Uterus (tissue), 2 donors: ENCODE measurements at regions not wholly inside any gene's neighbourhood (a gene's known extent, or its start where the extent isn't known, plus 50 kb on each side); places are given as distances from the start of the nearest gene placed in this dataset.

Source experiments
- CTCF ChIP-seq, 4 experiments: fragments of 200-600 bp in 2 of 4; fragments of 450-650 bp in 2 of 4; sonication (generic) in 2 of 4; IDR thresholded peaks; one replicate each; pipeline ENCODE4 v1.5.1; 2016 to 2019; ENCODE audit warnings: antibody characterized with exemption in 4 of 4, mild to moderate bottlenecking in 2 of 4, moderate library complexity in 1 of 4
- POLR2A ChIP-seq, 2 donors: fragments of 450-650 bp; IDR thresholded peaks; one replicate each; pipeline ENCODE4 v1.6.1; 2016; ENCODE audit warnings: antibody characterized with exemption in 2 of 2, mild to moderate bottlenecking in 1 of 2, moderate library complexity in 1 of 2

GRCh38 chr20:51204051-51204715, 181.3 kb upstream of the KCNG1 start:
- TF ChIP-seq POLR2A (IDR thresholded peaks at IDR 0.05): no peak
- TF ChIP-seq CTCF (IDR thresholded peaks at IDR 0.05): no peak
